ENCODE measurements at regions not wholly inside any gene's neighbourhood (a gene's known extent, or its start where the extent isn't known, plus 50 kb on each side); places are given as distances from the start of the nearest gene placed in this dataset.
"Not testable (repeated sequence)": the region's sequence is repeated elsewhere in the genome, so short reads cannot be mapped to it uniquely, and the experiment has no call there.

DNA sequence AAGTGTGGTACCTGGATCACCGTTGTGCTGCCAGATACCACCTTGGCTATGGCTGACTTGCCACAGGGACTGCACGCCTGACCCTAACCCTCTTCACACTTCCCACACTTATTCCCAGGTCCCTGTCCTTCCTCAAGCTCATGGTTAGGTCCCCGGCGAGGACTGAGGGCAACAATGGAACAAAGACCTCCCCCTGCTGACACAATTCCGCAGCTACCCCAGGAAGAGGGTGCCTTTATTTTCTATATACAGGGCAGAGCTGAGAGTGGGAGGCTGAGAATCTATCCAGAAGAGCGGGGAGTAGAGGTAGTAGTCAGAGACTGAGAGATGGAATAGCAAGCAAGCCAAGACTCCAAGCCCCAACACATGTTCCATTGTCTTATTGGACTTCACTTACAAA lies 118.1 kb upstream of the SEM1 start:
- Histone ChIP-seq H3K4me1 (ENCODE audit: insufficient read depth, low read length) (no peaks in the 10 kb centered on the region), H3K27ac (ENCODE audit: low read depth, low read length) (no peak overlapping the region), H3K4me3 (ENCODE audit: low read length in 2 of 2) (no peak overlapping the region), H3K27me3 (ENCODE audit: insufficient read depth, low read length) (no peaks in the 10 kb centered on the region), H3K36me3 (ENCODE audit: insufficient read depth, low read length) (no peaks in the 10 kb centered on the region), H3K9me3 (ENCODE audit: control insufficient read depth in 1 of 2, low read length in 2 of 2) (no peaks in the 10 kb centered on the region)
- H3K27ac Mint-ChIP-seq, result no peak overlapping the region
- no peaks in the 10 kb centered on the region for H3K9me3 Mint-ChIP-seq
- intact Hi-C loops (cut with micrococcal nuclease), result no loop called here
- CTCF ChIA-PET (ENCODE audit: partially characterized antibody), result no interaction called here
- H3K4me3 Mint-ChIP-seq, result no peak overlapping the region
- POLR2A ChIA-PET (ENCODE audit: partially characterized antibody), result no interaction called here
- no peaks in the 10 kb centered on the region for H3K4me1 Mint-ChIP-seq
- H3K27me3 Mint-ChIP-seq, result peaks cover 5 to 22% of the 10 kb centered on the region in 2 donors
- no peaks in the 10 kb centered on the region for H3K36me3 Mint-ChIP-seq
- no peak for DNase-seq

DNA sequence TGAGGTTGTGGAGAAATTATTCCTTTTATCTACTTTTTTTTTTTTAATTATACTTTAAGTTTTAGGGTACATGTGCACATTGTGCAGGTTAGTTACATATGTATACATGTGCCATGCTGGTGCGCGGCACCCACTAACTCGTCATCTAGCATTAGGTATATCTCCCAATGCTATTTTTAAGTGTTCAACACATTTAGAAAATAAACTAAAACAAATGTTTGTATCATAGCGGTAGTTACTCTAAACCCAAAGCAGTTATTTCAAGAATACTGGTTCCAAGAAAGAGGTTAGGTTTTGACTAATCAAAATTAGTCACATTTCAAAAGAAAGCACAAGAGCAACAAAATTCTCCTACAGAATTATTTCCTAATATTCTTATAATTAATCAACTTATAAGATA lies 119.5 kb upstream of the SEM1 start:
- CTCF ChIA-PET (ENCODE audit: partially characterized antibody); H3K4me3 ChIP-seq (ENCODE audit: low read length in 2 of 2); DNase-seq; H3K36me3 ChIP-seq (ENCODE audit: insufficient read depth, low read length); H3K27me3 ChIP-seq (ENCODE audit: insufficient read depth, low read length); H3K36me3 Mint-ChIP-seq; intact Hi-C loops (cut with micrococcal nuclease); H3K9me3 ChIP-seq (ENCODE audit: control insufficient read depth in 1 of 2, low read length in 2 of 2); H3K4me1 Mint-ChIP-seq; H3K9me3 Mint-ChIP-seq; POLR2A ChIA-PET (ENCODE audit: partially characterized antibody); H3K27ac ChIP-seq (ENCODE audit: low read depth, low read length); H3K27ac Mint-ChIP-seq; H3K4me3 Mint-ChIP-seq; H3K4me1 ChIP-seq (ENCODE audit: insufficient read depth, low read length): not testable (repeated sequence)
- peaks cover 5 to 19% of the 10 kb centered on the region in 2 donors for H3K27me3 Mint-ChIP-seq

DNA sequence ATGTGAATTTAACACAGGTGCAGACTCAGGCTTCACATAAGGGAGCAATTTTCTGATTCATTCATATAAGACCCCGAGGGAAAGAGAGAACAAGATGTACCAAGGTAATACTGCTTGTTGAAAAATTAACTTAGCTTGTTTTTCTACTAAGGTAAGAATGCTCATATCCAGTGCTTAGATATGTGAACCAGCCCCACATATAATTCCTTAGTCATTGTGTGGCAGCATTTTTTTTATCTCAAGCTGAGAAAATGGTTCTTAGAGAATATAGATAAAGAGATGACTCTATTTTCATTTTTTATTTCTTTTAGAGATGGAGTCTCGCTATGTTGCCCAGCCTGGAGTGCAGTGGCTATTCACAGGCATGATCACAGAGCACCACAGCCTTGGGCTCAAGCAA lies 121.8 kb upstream of the SEM1 start:
- CTCF ChIA-PET (ENCODE audit: partially characterized antibody), result interaction anchor here (0.8 kb wide), 1 partner anchor 10 kb away, joined by 3 read pairs; no protein-coding TSS in a partner anchor
- Histone ChIP-seq H3K36me3 (ENCODE audit: insufficient read depth, low read length) (no peaks in the 10 kb centered on the region), H3K27me3 (ENCODE audit: insufficient read depth, low read length) (no peaks in the 10 kb centered on the region), H3K4me1 (ENCODE audit: insufficient read depth, low read length) (peaks cover 3% of the 10 kb centered on the region), H3K4me3 (ENCODE audit: low read length in 2 of 2) (no peak overlapping the region), H3K27ac (ENCODE audit: low read depth, low read length) (no peak overlapping the region), H3K9me3 (ENCODE audit: control insufficient read depth in 1 of 2, low read length in 2 of 2) (no peaks in the 10 kb centered on the region)
- no peak for DNase-seq
- Mint-ChIP-seq H3K27ac (no peak overlapping the region), H3K9me3 (no peaks in the 10 kb centered on the region), H3K36me3 (no peaks in the 10 kb centered on the region), H3K27me3 (peaks cover 5 to 12% of the 10 kb centered on the region in 2 donors), H3K4me3 (no peak overlapping the region), H3K4me1 (peaks cover 0 to 2% (median 2%) of the 10 kb centered on the region in 4 donors)
- intact Hi-C loops (cut with micrococcal nuclease), result no loop called here
- POLR2A ChIA-PET (ENCODE audit: partially characterized antibody), result no interaction called here

DNA sequence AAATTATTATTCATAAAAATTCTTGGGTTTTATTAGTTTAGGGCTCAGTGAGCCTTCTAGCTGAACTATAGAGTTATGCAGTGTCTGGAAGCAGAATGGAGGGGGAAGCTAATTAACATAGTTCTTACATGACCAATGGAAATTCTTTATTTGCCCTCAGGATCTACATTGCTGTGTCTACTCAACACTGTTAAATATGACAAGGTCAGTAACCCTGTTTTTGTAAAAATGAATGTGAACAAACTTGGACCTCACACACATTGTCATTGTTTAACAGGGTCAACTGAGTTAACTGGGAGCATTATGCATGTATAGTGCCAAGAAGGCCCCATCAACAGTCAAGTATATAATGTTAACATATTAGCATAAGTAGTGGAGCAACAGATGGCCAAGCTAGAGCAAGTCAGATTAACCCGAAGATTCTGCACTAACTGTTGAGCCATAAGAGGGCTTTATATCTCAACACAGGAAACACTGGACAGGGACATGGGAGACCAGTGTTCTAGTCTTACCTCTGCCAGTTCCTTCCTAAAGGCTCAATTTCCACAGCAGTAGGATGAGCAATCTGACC lies 122.5 kb upstream of the SEM1 start:
- no peak overlapping the region for H3K4me3 Mint-ChIP-seq
- ChIA-PET POLR2A (ENCODE audit: partially characterized antibody) (no interaction called here), CTCF (ENCODE audit: partially characterized antibody) (no interaction called here)
- no peaks in the 10 kb centered on the region for H3K36me3 ChIP-seq (ENCODE audit: insufficient read depth, low read length)
- peaks cover 10% of the 10 kb centered on the region for H3K4me1 ChIP-seq (ENCODE audit: insufficient read depth, low read length)
- intact Hi-C loops (cut with micrococcal nuclease), result no loop called here
- H3K4me1 Mint-ChIP-seq, result peaks cover 1 to 9% (median 8%) of the 10 kb centered on the region in 4 donors
- H3K9me3 ChIP-seq (ENCODE audit: control insufficient read depth in 1 of 2, low read length in 2 of 2), result no peaks in the 10 kb centered on the region
- no peak overlapping the region for H3K4me3 ChIP-seq (ENCODE audit: low read length in 2 of 2)
- H3K27ac ChIP-seq (ENCODE audit: low read depth, low read length), result no peak overlapping the region
- no peaks in the 10 kb centered on the region for H3K36me3 Mint-ChIP-seq
- DNase-seq, result no peak
- H3K27ac Mint-ChIP-seq, result no peak overlapping the region
- peaks cover 5 to 12% of the 10 kb centered on the region in 2 donors for H3K27me3 Mint-ChIP-seq
- H3K27me3 ChIP-seq (ENCODE audit: insufficient read depth, low read length), result no peaks in the 10 kb centered on the region
- H3K9me3 Mint-ChIP-seq, result no peaks in the 10 kb centered on the region

DNA sequence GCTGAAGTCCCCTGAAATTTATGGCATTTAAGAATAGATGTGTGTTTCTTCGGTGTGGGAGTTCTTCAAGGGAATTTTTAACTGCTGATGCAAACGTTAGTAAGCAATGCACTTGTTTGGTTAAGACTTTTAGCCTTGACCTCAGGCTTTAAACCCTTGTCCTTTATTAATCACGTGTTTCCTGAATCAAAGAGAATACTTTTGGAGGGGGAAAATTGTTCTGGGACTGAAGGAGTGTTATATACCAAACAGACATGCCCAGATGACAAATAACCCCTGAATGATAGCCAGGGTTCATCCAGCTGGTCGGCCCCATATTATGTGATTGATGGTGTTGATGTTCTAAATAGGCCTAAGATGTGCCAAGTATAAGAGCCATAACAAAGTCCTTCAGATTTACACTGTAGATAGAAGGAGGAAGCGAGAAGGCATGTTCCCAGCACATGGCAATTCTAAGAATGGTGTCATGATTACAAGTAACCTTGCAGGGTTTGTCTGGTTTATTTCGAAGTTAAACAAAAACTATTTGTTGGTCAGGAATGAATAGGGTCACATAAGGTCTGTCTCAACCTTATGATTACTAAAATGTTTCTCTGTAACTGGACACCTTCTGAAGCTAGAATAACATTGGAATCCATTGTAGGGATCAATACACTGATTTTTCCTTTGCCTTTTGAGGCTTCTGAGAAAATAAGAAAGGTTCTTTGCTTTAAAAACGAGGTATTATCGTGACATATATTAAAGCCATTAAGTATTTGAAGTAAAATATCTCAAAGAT lies 124.2 kb upstream of the SEM1 start:
- Mint-ChIP-seq H3K4me1 (peaks cover 16 to 26% (median 24%) of the 10 kb centered on the region in 4 donors), H3K27ac (no peak overlapping the region), H3K27me3 (peaks cover 5 to 10% of the 10 kb centered on the region in 2 donors), H3K4me3 (no peak overlapping the region), H3K9me3 (no peaks in the 10 kb centered on the region), H3K36me3 (no peaks in the 10 kb centered on the region)
- Histone ChIP-seq H3K9me3 (ENCODE audit: control insufficient read depth in 1 of 2, low read length in 2 of 2) (no peaks in the 10 kb centered on the region), H3K27ac (ENCODE audit: low read depth, low read length) (no peak overlapping the region), H3K36me3 (ENCODE audit: insufficient read depth, low read length) (no peaks in the 10 kb centered on the region), H3K4me1 (ENCODE audit: insufficient read depth, low read length) (peaks cover 25% of the 10 kb centered on the region), H3K27me3 (ENCODE audit: insufficient read depth, low read length) (no peaks in the 10 kb centered on the region), H3K4me3 (ENCODE audit: low read length in 2 of 2) (no peak overlapping the region)
- intact Hi-C loops (cut with micrococcal nuclease), result no loop called here
- CTCF ChIA-PET (ENCODE audit: partially characterized antibody), result no interaction called here
- no peak for DNase-seq
- POLR2A ChIA-PET (ENCODE audit: partially characterized antibody), result no interaction called here

DNA sequence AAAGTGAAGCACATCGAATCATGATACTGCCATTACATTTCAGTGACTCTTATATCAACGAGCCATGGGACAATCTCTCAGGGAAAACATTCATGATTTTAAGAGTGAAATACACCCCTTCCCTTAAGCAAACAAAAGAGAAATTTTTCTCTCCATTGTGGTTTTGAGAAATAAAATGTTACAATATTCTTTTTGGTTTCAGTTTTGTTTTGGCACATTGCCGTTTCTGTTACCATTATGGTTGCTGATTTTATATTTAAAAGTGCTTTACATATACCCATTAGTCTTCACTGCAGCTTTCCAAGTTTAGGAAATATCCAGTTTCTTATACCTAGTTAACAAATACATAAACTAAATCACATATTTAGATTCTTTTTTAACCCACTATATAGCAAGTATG lies 126.8 kb upstream of the SEM1 start:
- intact Hi-C loops (cut with micrococcal nuclease), result no loop called here
- no peak for DNase-seq
- H3K27ac Mint-ChIP-seq, result no peak overlapping the region
- peaks cover 20 to 33% (median 28%) of the 10 kb centered on the region in 4 donors for H3K4me1 Mint-ChIP-seq
- POLR2A ChIA-PET (ENCODE audit: partially characterized antibody), result no interaction called here
- no peaks in the 10 kb centered on the region for H3K9me3 Mint-ChIP-seq
- H3K27me3 ChIP-seq (ENCODE audit: insufficient read depth, low read length), result no peaks in the 10 kb centered on the region
- H3K36me3 ChIP-seq (ENCODE audit: insufficient read depth, low read length), result no peaks in the 10 kb centered on the region
- H3K27me3 Mint-ChIP-seq, result peaks cover 4 to 13% of the 10 kb centered on the region in 2 donors
- no peaks in the 10 kb centered on the region for H3K9me3 ChIP-seq (ENCODE audit: control insufficient read depth in 1 of 2, low read length in 2 of 2)
- peaks cover 25% of the 10 kb centered on the region for H3K4me1 ChIP-seq (ENCODE audit: insufficient read depth, low read length)
- no peak overlapping the region for H3K27ac ChIP-seq (ENCODE audit: low read depth, low read length)
- no peaks in the 10 kb centered on the region for H3K36me3 Mint-ChIP-seq
- CTCF ChIA-PET (ENCODE audit: partially characterized antibody), result no interaction called here
- peak overlapping the region; percentile 18 to 93 (median 79) for H3K4me3 Mint-ChIP-seq
- H3K4me3 ChIP-seq (ENCODE audit: low read length in 2 of 2), result peak overlapping the region in 1 of 2 donors; percentile 7

DNA sequence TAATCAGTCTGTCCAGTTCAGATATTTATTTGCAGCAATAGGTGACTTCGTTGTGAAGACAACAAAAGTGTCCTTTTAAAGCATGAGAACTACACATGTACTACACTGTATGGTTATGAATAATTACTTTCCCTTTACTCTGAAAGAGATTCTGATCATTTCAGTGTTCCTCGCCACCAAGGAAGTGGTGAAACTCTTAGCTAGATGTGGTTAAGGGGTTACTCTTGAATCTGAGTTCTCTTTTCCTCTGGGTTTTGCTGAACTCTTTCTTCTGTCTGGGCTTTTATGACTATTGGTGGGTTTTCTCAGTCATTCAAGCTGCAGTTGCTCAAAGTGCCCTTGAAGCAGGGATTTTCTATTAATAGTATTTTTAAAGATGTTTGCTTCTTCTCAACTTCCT lies 127.9 kb upstream of the SEM1 start:
- H3K4me1 ChIP-seq (ENCODE audit: insufficient read depth, low read length), result peaks cover 25% of the 10 kb centered on the region
- intact Hi-C loops (cut with micrococcal nuclease), result no loop called here
- H3K27me3 Mint-ChIP-seq, result peaks cover 6 to 13% of the 10 kb centered on the region in 2 donors
- POLR2A ChIA-PET (ENCODE audit: partially characterized antibody), result no interaction called here
- H3K4me3 ChIP-seq (ENCODE audit: low read length in 2 of 2), result no peak overlapping the region
- CTCF ChIA-PET (ENCODE audit: partially characterized antibody), result no interaction called here
- H3K4me3 Mint-ChIP-seq, result peak overlapping the region; percentile 16 to 93 (median 79)
- H3K4me1 Mint-ChIP-seq, result peaks cover 20 to 33% (median 28%) of the 10 kb centered on the region in 4 donors
- H3K27ac Mint-ChIP-seq, result peak overlapping the region in 6 of 7 donors; percentile 7 to 42 (median 18)
- H3K27ac ChIP-seq (ENCODE audit: low read depth, low read length), result no peak overlapping the region
- no peaks in the 10 kb centered on the region for H3K9me3 ChIP-seq (ENCODE audit: control insufficient read depth in 1 of 2, low read length in 2 of 2)
- H3K9me3 Mint-ChIP-seq, result no peaks in the 10 kb centered on the region
- no peaks in the 10 kb centered on the region for H3K36me3 Mint-ChIP-seq
- no peaks in the 10 kb centered on the region for H3K27me3 ChIP-seq (ENCODE audit: insufficient read depth, low read length)
- peak; percentile 44 to 67 (median 63) for DNase-seq
- H3K36me3 ChIP-seq (ENCODE audit: insufficient read depth, low read length), result no peaks in the 10 kb centered on the region

Data from CD4-positive, alpha-beta memory T cell (primary cell).